Colonic mucosa (tissue), 4 donors: ENCODE measurements at regions not wholly inside any gene's neighbourhood (a gene's known extent, or its start where the extent isn't known, plus 50 kb on each side); places are given as distances from the start of the nearest gene placed in this dataset.

ENCODE experiments used
- DNase-seq: peaks from one replicate; pipeline ENCODE4 v3.0.0-alpha.2; 2020
- H3K27ac ChIP-seq: fragments of 200-600 bp; one replicate; pipeline ENCODE4 v1.8.0; 2021
- H3K27me3 ChIP-seq: fragments of 200-600 bp; one replicate; pipeline ENCODE4 v1.8.0; 2021
- H3K36me3 ChIP-seq: fragments of 200-600 bp; one replicate; pipeline ENCODE4 v1.8.0; 2021
- H3K4me1 ChIP-seq: fragments of 200-600 bp; one replicate; pipeline ENCODE4 v1.8.0; 2021; ENCODE audit warnings: mild to moderate bottlenecking
- H3K4me3 ChIP-seq: fragments of 200-600 bp; one replicate; pipeline ENCODE4 v1.8.0; 2021
- H3K9ac ChIP-seq, 2 donors: one replicate each; pipeline ENCODE4 v1.7.0; 2013; ENCODE audit warnings: control low read depth in 2 of 2, low read depth in 2 of 2, low read length in 2 of 2
- H3K9me3 ChIP-seq: fragments of 200-600 bp; one replicate; pipeline ENCODE4 v1.8.0; 2021
- CTCF ChIP-seq: fragments of 200-600 bp; IDR thresholded peaks from one replicate; pipeline ENCODE4 v1.8.0; 2022; ENCODE audit warnings: antibody characterized with exemption, mild to moderate bottlenecking
- intact Hi-C: fragments of 100-400 bp; cut with DNase I; formaldehyde crosslinking; loops from one replicate; pipeline ENCODE4 v1.14.1; 2022
- donor health status: healthy.
- donor health status: DM: no; HTN: no; CAD: no.
- donor health status: DM: no; HTN: no; CAD: no.

DNA sequence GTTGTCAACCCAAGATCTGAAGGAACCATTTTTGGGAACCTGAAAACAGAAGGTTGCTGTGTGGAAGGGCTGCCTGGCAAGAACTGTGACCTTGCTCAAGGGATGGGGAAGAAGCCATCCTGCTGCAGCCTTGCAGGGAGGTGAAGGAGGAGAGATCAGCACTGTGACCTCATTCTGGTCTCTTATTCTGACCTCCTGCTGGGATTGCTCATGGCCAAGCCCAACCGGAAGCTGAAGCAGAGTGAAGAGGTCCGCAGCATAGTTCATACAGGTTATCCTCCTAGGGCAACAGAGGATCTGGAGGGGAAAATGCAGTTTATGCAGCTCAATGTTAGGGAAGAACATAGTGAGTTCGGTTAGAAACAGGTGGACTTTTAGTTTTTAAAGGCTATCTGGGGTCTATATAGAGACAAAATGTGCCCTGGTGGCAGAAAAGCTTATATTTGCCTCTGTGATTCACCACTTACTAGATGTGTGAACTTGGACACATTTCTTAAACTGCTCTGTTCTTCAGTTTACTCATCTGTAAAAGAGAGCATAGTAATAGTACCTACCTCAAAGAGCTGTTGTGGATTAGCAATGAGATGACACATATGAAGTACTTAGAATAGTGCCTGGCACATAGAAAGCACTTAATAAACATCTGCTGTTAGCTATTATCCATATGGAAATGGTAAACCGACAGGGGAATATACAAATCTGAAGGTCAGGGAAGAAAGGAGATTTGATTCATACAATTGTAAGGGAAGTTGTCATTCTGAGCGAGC is 57.9 kb upstream of the BNC2 start:
- H3K27ac ChIP-seq = no peak overlapping the region
- H3K9ac ChIP-seq = no peak overlapping the region
- H3K4me1 ChIP-seq = no peaks in the 10 kb centered on the region
- no peak overlapping the region for H3K4me3 ChIP-seq
- intact Hi-C loops = no loop called here
- no peak for DNase-seq
- H3K36me3 ChIP-seq = no peaks in the 10 kb centered on the region
- no peaks in the 10 kb centered on the region for H3K27me3 ChIP-seq
- no peaks in the 10 kb centered on the region for H3K9me3 ChIP-seq
- no peak for TF ChIP-seq CTCF

- Histone ChIP-seq H3K9me3 (no peaks in the 10 kb centered on the region), H3K27me3 (no peaks in the 10 kb centered on the region), H3K4me3 (no peak overlapping the region), H3K4me1 (no peaks in the 10 kb centered on the region), H3K9ac (no peak overlapping the region), H3K36me3 (no peaks in the 10 kb centered on the region), H3K27ac (no peak overlapping the region)
- intact Hi-C loops = no loop called here
- DNase-seq = no peak
- no peak for TF ChIP-seq CTCF
These were observed 55.0 kb upstream of the BNC2 start for GRCh38 chr9:16925426-16925825.

DNA sequence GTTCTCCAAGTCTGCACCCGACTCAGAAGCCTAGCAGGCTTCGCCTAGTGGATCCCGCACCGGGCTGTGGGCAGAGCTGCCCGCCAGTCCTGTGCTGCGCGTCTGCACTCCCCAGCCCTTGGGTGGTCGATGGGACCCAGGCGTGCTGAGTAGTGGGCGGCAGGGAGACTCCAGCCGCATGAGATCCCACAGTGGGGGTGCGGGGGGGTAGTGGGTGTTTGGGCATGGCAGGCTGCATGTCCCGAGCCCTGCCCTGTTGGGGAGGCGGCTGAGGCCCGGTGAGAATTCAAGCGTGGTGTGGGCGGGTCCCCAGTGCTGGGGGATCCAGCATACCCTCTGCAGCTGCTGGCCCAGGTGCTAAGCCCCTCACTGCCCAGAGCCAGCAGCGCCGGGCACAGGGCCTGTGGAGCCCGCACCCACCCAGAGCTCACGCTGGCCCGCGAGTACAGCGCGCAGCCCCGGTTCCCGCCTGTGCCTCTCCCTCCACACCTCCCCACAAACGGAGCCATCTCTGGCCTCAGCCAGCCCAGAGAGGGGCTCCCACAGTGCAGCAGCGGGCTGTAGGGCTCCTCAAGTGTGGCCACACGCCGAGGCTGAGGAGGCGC is 53.9 kb upstream of the BNC2 start:
- H3K27me3 ChIP-seq = no peaks in the 10 kb centered on the region
- intact Hi-C loops = no loop called here
- TF ChIP-seq CTCF = no peak
- H3K36me3 ChIP-seq = no peaks in the 10 kb centered on the region
- H3K4me3 ChIP-seq = no peak overlapping the region
- H3K9ac ChIP-seq = no peak overlapping the region
- no peak for DNase-seq
- H3K27ac ChIP-seq = no peak overlapping the region
- no peaks in the 10 kb centered on the region for H3K9me3 ChIP-seq
- H3K4me1 ChIP-seq = no peaks in the 10 kb centered on the region

GRCh38 chr9:16921855-16922254 is 51.4 kb upstream of the BNC2 start:
- DNase-seq = no peak
- no peak overlapping the region for H3K9ac ChIP-seq
- intact Hi-C loops = no loop called here

More at GRCh38 chr9:16921855-16922254, 51.4 kb upstream of the BNC2 start:
- Histone ChIP-seq H3K9me3 (no peaks in the 10 kb centered on the region), H3K27me3 (no peaks in the 10 kb centered on the region), H3K27ac (no peak overlapping the region), H3K4me3 (no peak overlapping the region), H3K4me1 (no peaks in the 10 kb centered on the region), H3K36me3 (no peaks in the 10 kb centered on the region)
- no peak for TF ChIP-seq CTCF
